ENCODE measurements at regions not wholly inside any gene's neighbourhood (a gene's known extent, or its start where the extent isn't known, plus 50 kb on each side); places are given as distances from the start of the nearest gene placed in this dataset.

- TF ChIP-seq EZH2 (IDR thresholded peaks at IDR 0.05; ENCODE audit: borderline replicate concordance, low read depth, low read length, poor library complexity, severe bottlenecking) (no peak), CTCF (conservative IDR thresholded peaks at IDR 0.05; ENCODE audit: low read depth, low read length) (no peak)
- Histone ChIP-seq H3K27ac (ENCODE audit: low read depth, low read length, poor library complexity, severe bottlenecking) (no peak overlapping the region), H3K36me3 (ENCODE audit: insufficient read depth, low read length, poor library complexity, severe bottlenecking) (no peaks in the 10 kb centered on the region), H3K4me3 (ENCODE audit: low read depth, low read length, poor library complexity, severe bottlenecking) (no peak overlapping the region), H3K27me3 (replicated peaks; ENCODE audit: insufficient read depth, low read depth, low read length, poor library complexity) (no peaks in the 10 kb centered on the region), H3K4me1 (ENCODE audit: insufficient read depth, low read length, poor library complexity, severe bottlenecking) (no peaks in the 10 kb centered on the region), H3K9me3 (ENCODE audit: low read depth, low read length, poor library complexity, severe bottlenecking) (peaks cover 5% of the 10 kb centered on the region)
- peak; percentile 0 for DNase-seq (ENCODE audit: low spot score)
- intact Hi-C loops (cut with micrococcal nuclease; ENCODE audit: unreplicated experiment) = no loop called here
- ChIA-PET CTCF (no interaction called here), POLR2A (ENCODE audit: low non-redundant PET) (no interaction called here)
- BruUV-seq (replicated peaks) = no TSS peak
These were observed 278.8 kb upstream of the IMPG1 start for GRCh38 chr6:76351275-76351674.

- BruUV-seq (replicated peaks) = no TSS peak
- H3K27me3 ChIP-seq (replicated peaks; ENCODE audit: insufficient read depth, low read depth, low read length, poor library complexity) = no peaks in the 10 kb centered on the region
- ChIA-PET POLR2A (ENCODE audit: low non-redundant PET) (no interaction called here), CTCF (no interaction called here)
- intact Hi-C loops (cut with micrococcal nuclease; ENCODE audit: unreplicated experiment) = no loop called here
- H3K4me3 ChIP-seq (ENCODE audit: low read depth, low read length, poor library complexity, severe bottlenecking) = no peak overlapping the region
- H3K4me1 ChIP-seq (ENCODE audit: insufficient read depth, low read length, poor library complexity, severe bottlenecking) = no peaks in the 10 kb centered on the region
- H3K36me3 ChIP-seq (ENCODE audit: insufficient read depth, low read length, poor library complexity, severe bottlenecking) = no peaks in the 10 kb centered on the region
- TF ChIP-seq EZH2 (IDR thresholded peaks at IDR 0.05; ENCODE audit: borderline replicate concordance, low read depth, low read length, poor library complexity, severe bottlenecking) (no peak), CTCF (conservative IDR thresholded peaks at IDR 0.05; ENCODE audit: low read depth, low read length) (no peak)
- H3K9me3 ChIP-seq (ENCODE audit: low read depth, low read length, poor library complexity, severe bottlenecking) = peaks cover 4% of the 10 kb centered on the region
- no peak for DNase-seq (ENCODE audit: low spot score)
- no peak overlapping the region for H3K27ac ChIP-seq (ENCODE audit: low read depth, low read length, poor library complexity, severe bottlenecking)
These were observed 275.1 kb upstream of the IMPG1 start for GRCh38 chr6:76347539-76347938.

GRCh38 chr6:76342611-76343160, 270.2 kb upstream of the IMPG1 start:
- peaks cover 14% of the 10 kb centered on the region for H3K9me3 ChIP-seq (ENCODE audit: low read depth, low read length, poor library complexity, severe bottlenecking)
- no TSS peak for BruUV-seq (replicated peaks)
- no peaks in the 10 kb centered on the region for H3K27me3 ChIP-seq (replicated peaks; ENCODE audit: insufficient read depth, low read depth, low read length, poor library complexity)
- POLR2A ChIA-PET (ENCODE audit: low non-redundant PET) = no interaction called here
- DNase-seq (ENCODE audit: low spot score) = no peak
- no peak overlapping the region for H3K4me3 ChIP-seq (ENCODE audit: low read depth, low read length, poor library complexity, severe bottlenecking)
- no peaks in the 10 kb centered on the region for H3K4me1 ChIP-seq (ENCODE audit: insufficient read depth, low read length, poor library complexity, severe bottlenecking)
- intact Hi-C loops (cut with micrococcal nuclease; ENCODE audit: unreplicated experiment) = no loop called here
- CTCF ChIA-PET = no interaction called here
- no peaks in the 10 kb centered on the region for H3K36me3 ChIP-seq (ENCODE audit: insufficient read depth, low read length, poor library complexity, severe bottlenecking)
- TF ChIP-seq EZH2 (IDR thresholded peaks at IDR 0.05; ENCODE audit: borderline replicate concordance, low read depth, low read length, poor library complexity, severe bottlenecking) (no peak), CTCF (conservative IDR thresholded peaks at IDR 0.05; ENCODE audit: low read depth, low read length) (no peak)
- H3K27ac ChIP-seq (ENCODE audit: low read depth, low read length, poor library complexity, severe bottlenecking) = no peak overlapping the region

Data from A673 (cell line).